C4-2B (cell line): ENCODE measurements at regions not wholly inside any gene's neighbourhood (a gene's known extent, or its start where the extent isn't known, plus 50 kb on each side); places are given as distances from the start of the nearest gene placed in this dataset.

Source experiments
- CTCF ChIP-seq: fragments of 450-650 bp; conservative IDR thresholded peaks from 2 replicates; pipeline ENCODE4 v1.5.1; 2017; ENCODE audit warnings: mild to moderate bottlenecking
- ZFX ChIP-seq: fragments of 450-650 bp; IDR thresholded peaks from 2 replicates; pipeline ENCODE4 v1.6.1; 2017

GRCh38 chr5:6926491-6927038 is 213.3 kb downstream of the TENT4A start:
- TF ChIP-seq CTCF (no peak), ZFX (no peak)
